KOPT-K1 (cell line): ENCODE measurements at regions not wholly inside any gene's neighbourhood (a gene's known extent, or its start where the extent isn't known, plus 50 kb on each side); places are given as distances from the start of the nearest gene placed in this dataset.

Experiments used
- H3K27ac ChIP-seq: fragments of 200-600 bp; sonication (generic); 2 replicates; pipeline ENCODE4 v1.5.1; 2016; ENCODE audit warnings: antibody characterized with exemption, mild to moderate bottlenecking, low read depth, low read length; ENCODE audit not compliant: poor library complexity, severe bottlenecking
- H3K36me3 ChIP-seq: fragments of 200-600 bp; sonication (generic); 2 replicates; pipeline ENCODE4 v1.5.1; 2017; ENCODE audit warnings: antibody characterized with exemption, mild to moderate bottlenecking, low read length, moderate library complexity; ENCODE audit not compliant: insufficient read depth
- H3K9me3 ChIP-seq: fragments of 200-600 bp; sonication (generic); 2 replicates; pipeline ENCODE4 v1.5.1; 2017; ENCODE audit warnings: antibody characterized with exemption, low read length, mild to moderate bottlenecking; ENCODE audit not compliant: insufficient read depth, poor library complexity, severe bottlenecking

- H3K9me3 ChIP-seq, result no peaks in the 10 kb centered on the region
- no peaks in the 10 kb centered on the region for H3K36me3 ChIP-seq
- H3K27ac ChIP-seq, result no peak overlapping the region
Observed at GRCh38 chr16:64773638-64774037, 348.2 kb downstream of the CDH11 start.

GRCh38 chr16:64773184-64773583, 348.7 kb downstream of the CDH11 start:
- Histone ChIP-seq H3K9me3 (no peaks in the 10 kb centered on the region), H3K27ac (no peak overlapping the region), H3K36me3 (no peaks in the 10 kb centered on the region)

GRCh38 chr16:64771273-64771672, 350.6 kb downstream of the CDH11 start:
- Histone ChIP-seq H3K27ac (no peak overlapping the region), H3K36me3 (no peaks in the 10 kb centered on the region), H3K9me3 (no peaks in the 10 kb centered on the region)

DNA sequence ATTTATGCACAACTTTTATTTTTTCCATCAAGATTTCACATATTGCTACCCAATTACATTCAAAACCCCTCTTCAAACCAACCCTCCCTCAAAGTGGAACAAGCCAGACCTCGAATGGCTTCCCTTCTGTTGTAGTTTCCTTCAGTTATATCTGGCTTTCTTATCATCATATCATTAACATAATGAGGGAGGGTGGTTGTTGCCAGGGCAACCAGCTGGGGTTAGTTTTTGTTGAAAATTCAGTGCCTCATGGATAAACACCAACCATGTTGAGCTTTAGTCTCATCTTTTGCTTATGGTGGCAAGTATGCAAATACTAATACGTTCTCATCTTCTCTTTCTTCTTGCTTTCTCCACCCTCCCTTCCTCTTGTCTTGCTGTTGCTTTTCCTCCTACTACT, 359.7 kb downstream of the CDH11 start:
- H3K36me3 ChIP-seq, result no peaks in the 10 kb centered on the region

GRCh38 chr16:64754279-64754678, 367.6 kb downstream of the CDH11 start:
- Histone ChIP-seq H3K27ac (no peak overlapping the region), H3K36me3 (no peaks in the 10 kb centered on the region), H3K9me3 (no peaks in the 10 kb centered on the region)

More for the DNA sequence above, 359.7 kb downstream of the CDH11 start:
- no peaks in the 10 kb centered on the region for H3K9me3 ChIP-seq
- no peak overlapping the region for H3K27ac ChIP-seq

- no peaks in the 10 kb centered on the region for H3K36me3 ChIP-seq
- H3K9me3 ChIP-seq, result no peaks in the 10 kb centered on the region
- no peak overlapping the region for H3K27ac ChIP-seq
Observed at GRCh38 chr16:64751906-64752305, 370.0 kb downstream of the CDH11 start.

DNA sequence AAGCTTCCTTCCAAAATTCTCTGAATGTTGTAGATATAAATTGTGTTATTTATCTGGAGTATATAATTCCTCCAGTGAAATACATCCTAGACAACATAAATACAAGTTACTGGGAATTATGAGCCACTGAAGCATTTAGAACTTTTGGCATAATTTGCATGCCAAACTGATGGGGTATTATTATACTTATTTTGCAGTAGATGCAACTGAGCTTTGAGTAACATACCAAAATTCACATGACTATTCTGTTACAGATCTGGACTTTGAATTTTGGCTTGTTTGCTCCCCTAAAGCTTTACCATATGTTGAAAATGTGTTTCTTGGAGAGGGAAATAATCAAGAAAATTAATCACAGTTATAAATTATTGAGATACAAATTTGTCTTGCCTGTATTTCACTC, 372.5 kb downstream of the CDH11 start:
- no peaks in the 10 kb centered on the region for H3K9me3 ChIP-seq
- H3K36me3 ChIP-seq, result no peaks in the 10 kb centered on the region
- H3K27ac ChIP-seq, result no peak overlapping the region

- Histone ChIP-seq H3K36me3 (no peaks in the 10 kb centered on the region), H3K27ac (no peak overlapping the region), H3K9me3 (no peaks in the 10 kb centered on the region)
Observed at GRCh38 chr16:64745258-64745930, 376.5 kb downstream of the CDH11 start.

DNA sequence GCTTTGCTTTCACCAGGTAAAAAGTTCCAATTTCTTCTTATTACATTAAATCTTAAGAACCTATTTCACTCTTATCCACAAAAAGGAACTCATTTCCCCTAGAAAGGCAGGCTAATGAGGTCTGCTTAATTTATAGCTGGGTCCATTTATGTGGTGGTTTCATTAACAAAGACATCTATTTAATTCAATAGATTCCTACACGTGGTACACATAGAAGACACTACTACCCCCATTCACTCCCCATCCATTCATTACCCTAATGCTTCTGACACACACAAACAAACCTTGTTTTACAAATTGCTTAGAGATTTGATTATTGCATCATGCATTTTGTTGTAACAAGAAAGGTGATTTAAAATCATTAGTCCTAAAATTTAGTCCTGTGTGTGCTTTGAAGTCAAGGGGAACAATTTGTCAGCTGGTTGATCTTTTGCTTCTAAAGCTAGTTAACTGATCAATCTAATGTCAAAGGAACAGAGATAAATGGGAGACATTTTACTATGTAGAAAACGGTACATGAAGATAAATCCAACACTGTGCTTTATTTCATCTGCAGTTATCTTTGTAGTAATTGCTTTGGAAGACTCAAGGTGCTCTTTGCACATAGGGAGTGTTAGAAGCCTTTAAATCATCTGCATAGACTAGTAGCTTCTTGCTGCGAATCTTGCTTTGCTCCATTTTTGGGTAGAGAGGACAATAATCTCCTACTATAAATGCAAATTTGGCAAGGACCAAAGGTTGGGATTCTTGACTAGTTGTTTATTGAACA, 379.2 kb downstream of the CDH11 start:
- Histone ChIP-seq H3K27ac (no peak overlapping the region), H3K9me3 (no peaks in the 10 kb centered on the region)

GRCh38 chr16:64740261-64740660, 381.6 kb downstream of the CDH11 start:
- H3K27ac ChIP-seq, result no peak overlapping the region
- H3K36me3 ChIP-seq, result no peaks in the 10 kb centered on the region
- no peaks in the 10 kb centered on the region for H3K9me3 ChIP-seq

More for the DNA sequence above, 379.2 kb downstream of the CDH11 start:
- no peaks in the 10 kb centered on the region for H3K36me3 ChIP-seq

DNA sequence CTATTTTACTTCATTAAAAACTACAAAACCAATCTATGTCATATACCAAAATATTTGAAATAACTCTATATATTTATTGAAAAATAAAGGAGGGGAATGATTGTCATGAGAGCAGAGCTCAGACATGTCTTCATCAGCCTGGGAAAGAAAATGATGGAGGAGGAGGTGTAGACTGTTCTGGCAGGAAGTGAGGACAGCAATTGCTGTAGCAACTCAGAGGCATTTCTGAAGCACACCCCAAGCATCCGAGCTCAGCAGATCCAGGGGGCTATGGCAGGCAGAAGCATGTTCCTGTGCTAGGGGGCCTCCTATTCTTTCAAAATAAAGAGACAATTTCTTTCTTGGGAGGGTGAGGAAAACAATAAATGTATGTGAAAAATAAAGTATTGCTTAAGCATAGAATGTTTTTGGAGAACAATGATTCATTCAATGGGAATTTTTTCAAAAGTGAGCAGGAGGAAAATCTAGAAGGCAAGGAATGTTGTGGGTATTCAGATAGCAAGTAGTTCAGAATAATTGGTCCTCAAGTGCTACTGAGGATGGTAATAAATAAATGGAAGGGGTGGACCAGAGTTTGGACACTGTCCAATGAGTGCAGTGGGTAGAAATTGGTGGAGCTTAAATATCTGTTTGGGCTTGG, 383.4 kb downstream of the CDH11 start:
- no peaks in the 10 kb centered on the region for H3K9me3 ChIP-seq
- H3K27ac ChIP-seq, result no peak overlapping the region
- no peaks in the 10 kb centered on the region for H3K36me3 ChIP-seq

DNA sequence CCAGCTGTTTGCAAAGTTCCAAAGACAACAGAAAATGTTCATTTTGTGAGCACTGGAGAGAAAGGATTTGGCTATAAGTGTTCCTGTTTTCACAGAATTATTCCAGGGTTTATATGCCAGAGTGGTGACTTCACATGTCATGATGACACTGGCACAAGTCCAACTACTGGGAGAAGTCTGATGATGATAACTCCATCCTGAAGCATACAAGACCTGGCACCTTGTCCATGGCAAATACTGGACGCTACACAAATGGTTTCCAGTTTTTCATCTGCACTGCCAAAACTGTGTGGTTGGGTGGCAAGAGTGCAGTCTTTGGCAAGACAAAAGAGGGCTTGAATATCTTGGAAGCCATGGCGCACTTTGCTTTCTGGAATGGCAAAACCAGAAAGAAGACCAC, 385.0 kb downstream of the CDH11 start:
- H3K36me3 ChIP-seq, result no peaks in the 10 kb centered on the region
- H3K9me3 ChIP-seq, result no peaks in the 10 kb centered on the region
- no peak overlapping the region for H3K27ac ChIP-seq

- no peaks in the 10 kb centered on the region for H3K9me3 ChIP-seq
- no peak overlapping the region for H3K27ac ChIP-seq
- no peaks in the 10 kb centered on the region for H3K36me3 ChIP-seq
Observed at GRCh38 chr16:64731891-64732290, 390.0 kb downstream of the CDH11 start.

- Histone ChIP-seq H3K27ac (no peak overlapping the region), H3K9me3 (no peaks in the 10 kb centered on the region), H3K36me3 (no peaks in the 10 kb centered on the region)
Observed at GRCh38 chr16:64730261-64730660, 391.6 kb downstream of the CDH11 start.

GRCh38 chr16:64724339-64724738, 397.5 kb downstream of the CDH11 start:
- H3K27ac ChIP-seq, result no peak overlapping the region
- no peaks in the 10 kb centered on the region for H3K36me3 ChIP-seq
- no peaks in the 10 kb centered on the region for H3K9me3 ChIP-seq
